T-helper 1 cell treated with Interleukin-12 subunit alpha and Interleukin-12 subunit beta and Interleukin-4 antibody, amounts not matched to agents 30 ng/mL and 1 ng/mL, for 36 hours (primary cell): ENCODE measurements at regions not wholly inside any gene's neighbourhood (a gene's known extent, or its start where the extent isn't known, plus 50 kb on each side); places are given as distances from the start of the nearest gene placed in this dataset.
"Not testable (repeated sequence)": the region's sequence is repeated elsewhere in the genome, so short reads cannot be mapped to it uniquely, and the experiment has no call there.

Source experiments
- intact Hi-C: fragments of 100-400 bp; cut with micrococcal nuclease; formaldehyde crosslinking; loops from one replicate; pipeline ENCODE4 v1.15.1; 2024

- intact Hi-C loops = no loop called here
Observed at GRCh38 chr14:99024926-99025325, 247.1 kb downstream of the BCL11B start.

- intact Hi-C loops = no loop called here
Observed at GRCh38 chr14:99025418-99025817, 246.6 kb downstream of the BCL11B start.

GRCh38 chr14:99026471-99026870 is 245.5 kb downstream of the BCL11B start:
- intact Hi-C loops = no loop called here

GRCh38 chr14:99028041-99028440 is 244.0 kb downstream of the BCL11B start:
- intact Hi-C loops = no loop called here

GRCh38 chr14:99028521-99028920 is 243.5 kb downstream of the BCL11B start:
- intact Hi-C loops = no loop called here

- intact Hi-C loops = no loop called here
Observed at GRCh38 chr14:99029145-99029915, 242.7 kb downstream of the BCL11B start.

- intact Hi-C loops = no loop called here
Observed at GRCh38 chr14:99029916-99030305, 242.1 kb downstream of the BCL11B start.

GRCh38 chr14:99030454-99030853 is 241.5 kb downstream of the BCL11B start:
- intact Hi-C loops = no loop called here

- intact Hi-C loops = no loop called here
Observed at GRCh38 chr14:99032759-99033158, 239.2 kb downstream of the BCL11B start.

- intact Hi-C loops = no loop called here
Observed at GRCh38 chr14:99033951-99034350, 238.0 kb downstream of the BCL11B start.

GRCh38 chr14:99034711-99035171 is 237.3 kb downstream of the BCL11B start:
- intact Hi-C loops = no loop called here

- intact Hi-C loops = no loop called here
Observed at GRCh38 chr14:99035268-99035667, 236.7 kb downstream of the BCL11B start.

- intact Hi-C loops = no loop called here
Observed at GRCh38 chr14:99035712-99036610, 236.0 kb downstream of the BCL11B start.

- intact Hi-C loops = no loop called here
Observed at GRCh38 chr14:99036611-99037293, 235.2 kb downstream of the BCL11B start.

- intact Hi-C loops = not testable (repeated sequence)
Observed at GRCh38 chr14:99037326-99037725, 234.7 kb downstream of the BCL11B start.

GRCh38 chr14:99037777-99038430 is 234.1 kb downstream of the BCL11B start:
- intact Hi-C loops = no loop called here

GRCh38 chr14:99038431-99038820 is 233.6 kb downstream of the BCL11B start:
- intact Hi-C loops = no loop called here

- intact Hi-C loops = no loop called here
Observed at GRCh38 chr14:99039331-99040041, 232.5 kb downstream of the BCL11B start.

- intact Hi-C loops = no loop called here
Observed at GRCh38 chr14:99040052-99040451, 231.9 kb downstream of the BCL11B start.

- intact Hi-C loops = no loop called here
Observed at GRCh38 chr14:99040711-99041110, 231.3 kb downstream of the BCL11B start.
